ENCODE measurements at regions not wholly inside any gene's neighbourhood (a gene's known extent, or its start where the extent isn't known, plus 50 kb on each side); places are given as distances from the start of the nearest gene placed in this dataset.

DNA sequence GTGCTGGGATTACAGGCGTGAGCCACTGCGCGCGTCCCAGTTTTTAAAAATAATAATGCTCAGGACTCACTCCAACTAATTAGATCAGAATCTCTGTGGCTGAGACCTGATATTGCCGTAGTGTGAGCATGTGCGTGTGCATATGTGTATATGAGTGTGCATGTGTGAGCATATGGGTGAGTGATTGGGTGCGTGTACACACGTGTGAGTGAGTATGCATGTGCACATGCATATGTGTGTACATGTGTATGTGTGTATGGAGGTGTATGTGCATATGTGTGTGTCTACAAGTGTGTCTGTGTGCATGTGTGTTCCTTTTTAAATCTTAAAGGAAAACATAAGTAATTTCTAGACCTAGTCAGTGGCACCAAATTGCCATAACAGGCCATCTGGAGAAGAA, 54.8 kb upstream of the CKS2 start:
- Histone ChIP-seq H3K36me3 (ENCODE audit: control insufficient read depth, insufficient read depth, low read length) (no peaks in the 10 kb centered on the region), H3K9me3 (ENCODE audit: control insufficient read depth, insufficient read depth, low read length) (no peaks in the 10 kb centered on the region), H3K4me3 (ENCODE audit: low read depth, low read length) (no peak overlapping the region), H3K27me3 (ENCODE audit: control insufficient read depth, insufficient read depth, low read length) (no peaks in the 10 kb centered on the region), H3K4me1 (ENCODE audit: control insufficient read depth, insufficient read depth, low read length) (no peaks in the 10 kb centered on the region), H3K9ac (ENCODE audit: low read depth, low read length) (no peak overlapping the region)

DNA sequence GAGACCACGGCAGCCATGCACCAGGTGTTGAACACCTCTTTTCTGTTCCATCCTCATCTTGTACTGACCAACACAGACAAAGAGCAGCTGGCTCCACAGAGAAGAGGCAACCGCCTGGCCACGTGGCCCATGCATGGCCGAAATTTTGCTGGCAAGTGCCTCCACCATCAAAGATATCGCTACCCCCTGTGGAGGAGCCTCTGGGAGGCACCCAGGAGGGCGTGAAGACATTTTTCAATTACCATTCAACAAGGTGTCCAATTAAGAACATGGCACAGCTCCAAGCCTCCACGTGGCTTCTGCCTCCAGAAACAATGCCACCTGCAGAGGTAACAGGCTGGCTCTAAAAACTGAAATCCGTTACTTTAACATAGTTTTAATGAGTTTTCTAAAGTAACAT, 54.4 kb upstream of the CKS2 start:
- H3K9ac ChIP-seq (ENCODE audit: low read depth, low read length) = no peak overlapping the region
- no peak overlapping the region for H3K4me3 ChIP-seq (ENCODE audit: low read depth, low read length)
- H3K36me3 ChIP-seq (ENCODE audit: control insufficient read depth, insufficient read depth, low read length) = no peaks in the 10 kb centered on the region
- no peaks in the 10 kb centered on the region for H3K9me3 ChIP-seq (ENCODE audit: control insufficient read depth, insufficient read depth, low read length)
- no peaks in the 10 kb centered on the region for H3K27me3 ChIP-seq (ENCODE audit: control insufficient read depth, insufficient read depth, low read length)
- no peaks in the 10 kb centered on the region for H3K4me1 ChIP-seq (ENCODE audit: control insufficient read depth, insufficient read depth, low read length)

DNA sequence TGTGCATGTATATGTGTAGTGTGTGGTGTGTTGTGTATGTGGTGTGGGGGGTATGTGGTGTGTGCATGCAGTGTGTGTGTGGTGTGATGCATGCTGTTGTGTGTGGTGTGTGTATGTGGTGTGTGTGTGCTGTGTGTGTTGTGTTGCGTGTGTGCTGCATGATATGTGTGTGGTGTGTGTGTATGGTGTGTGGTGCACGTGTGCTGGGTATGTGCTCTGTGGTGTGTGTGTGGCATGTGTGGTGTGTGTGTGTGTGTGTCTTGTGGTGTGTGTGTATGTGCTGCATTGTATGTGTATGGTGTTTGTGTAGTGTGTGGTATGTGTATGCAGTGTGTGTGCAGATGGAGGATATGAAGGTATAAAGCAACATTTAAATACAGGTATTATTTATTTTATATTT, 50.5 kb upstream of the CKS2 start:
- Histone ChIP-seq H3K27me3 (ENCODE audit: control insufficient read depth, insufficient read depth, low read length) (no peaks in the 10 kb centered on the region), H3K9me3 (ENCODE audit: control insufficient read depth, insufficient read depth, low read length) (no peaks in the 10 kb centered on the region), H3K36me3 (ENCODE audit: control insufficient read depth, insufficient read depth, low read length) (no peaks in the 10 kb centered on the region), H3K4me3 (ENCODE audit: low read depth, low read length) (no peak overlapping the region), H3K4me1 (ENCODE audit: control insufficient read depth, insufficient read depth, low read length) (no peaks in the 10 kb centered on the region), H3K9ac (ENCODE audit: low read depth, low read length) (no peak overlapping the region)

Data from iPS-15b (cell line).